ENCODE measurements at regions not wholly inside any gene's neighbourhood (a gene's known extent, or its start where the extent isn't known, plus 50 kb on each side); places are given as distances from the start of the nearest gene placed in this dataset.
A peak's percentile ranks its signal among the peaks of the same experiment; 100 is the strongest.

DNA sequence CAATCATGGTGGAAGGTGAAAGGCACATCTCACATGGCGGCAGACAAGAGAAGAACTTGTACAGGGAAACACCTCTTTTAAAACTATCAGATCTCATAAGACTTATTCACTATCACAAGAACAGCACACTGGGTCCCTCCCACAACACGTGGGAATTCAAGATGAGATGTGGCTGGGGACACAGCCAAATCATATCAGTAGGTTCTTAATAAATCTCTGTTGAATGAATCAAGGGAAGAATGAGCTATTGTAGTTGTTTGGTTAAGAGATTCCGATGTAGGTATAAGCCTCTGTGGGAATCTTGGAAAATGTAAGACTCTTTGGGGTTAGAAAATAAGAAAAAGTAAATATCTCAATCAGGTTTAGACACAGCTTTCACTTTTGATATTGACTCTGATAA, 400.2 kb downstream of the KCNRG start:
- Histone ChIP-seq H3K4me1 (ENCODE audit: control insufficient read depth, insufficient read depth, low read length) (peaks cover 8% of the 10 kb centered on the region), H3K27me3 (ENCODE audit: control insufficient read depth in 1 of 2, insufficient read depth in 2 of 2, low read length in 2 of 2) (no peaks in the 10 kb centered on the region), H3K4me3 (ENCODE audit: low read length in 2 of 2) (no peak overlapping the region), H3K9me3 (ENCODE audit: control insufficient read depth in 2 of 2, low read length in 2 of 2) (no peaks in the 10 kb centered on the region), H3K36me3 (ENCODE audit: control insufficient read depth in 2 of 2, insufficient read depth in 2 of 2, low read length in 2 of 2) (no peaks in the 10 kb centered on the region), H3K27ac (ENCODE audit: low read length) (no peak overlapping the region), H3K9ac (ENCODE audit: low read length in 2 of 2) (no peak overlapping the region)

DNA sequence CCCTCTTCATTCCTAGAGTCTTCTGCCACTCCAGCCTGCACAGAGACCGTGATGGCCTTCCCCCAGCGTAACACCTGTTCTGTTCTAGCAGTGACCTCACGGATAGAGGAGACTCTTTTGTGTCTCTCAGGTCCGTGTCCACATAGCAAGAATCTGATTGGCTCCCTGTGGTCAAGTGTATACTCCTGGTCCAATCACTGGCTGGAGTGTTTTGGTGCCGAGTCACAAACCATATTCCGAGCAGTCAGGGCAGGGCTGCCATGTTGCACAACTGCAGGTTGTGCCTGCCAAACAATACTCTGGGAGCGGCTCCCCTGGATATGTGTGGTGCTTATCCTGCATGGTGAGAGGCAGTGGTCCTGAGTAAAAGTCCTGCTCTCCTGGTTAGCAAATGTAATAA, 402.4 kb downstream of the KCNRG start:
- peaks cover 19% of the 10 kb centered on the region for H3K4me1 ChIP-seq (ENCODE audit: control insufficient read depth, insufficient read depth, low read length)
- H3K36me3 ChIP-seq (ENCODE audit: control insufficient read depth in 2 of 2, insufficient read depth in 2 of 2, low read length in 2 of 2): no peaks in the 10 kb centered on the region
- no peak overlapping the region for H3K9ac ChIP-seq (ENCODE audit: low read length in 2 of 2)
- H3K9me3 ChIP-seq (ENCODE audit: control insufficient read depth in 2 of 2, low read length in 2 of 2): no peaks in the 10 kb centered on the region
- H3K27ac ChIP-seq (ENCODE audit: low read length): no peak overlapping the region
- H3K4me3 ChIP-seq (ENCODE audit: low read length in 2 of 2): no peak overlapping the region
- no peaks in the 10 kb centered on the region for H3K27me3 ChIP-seq (ENCODE audit: control insufficient read depth in 1 of 2, insufficient read depth in 2 of 2, low read length in 2 of 2)

DNA sequence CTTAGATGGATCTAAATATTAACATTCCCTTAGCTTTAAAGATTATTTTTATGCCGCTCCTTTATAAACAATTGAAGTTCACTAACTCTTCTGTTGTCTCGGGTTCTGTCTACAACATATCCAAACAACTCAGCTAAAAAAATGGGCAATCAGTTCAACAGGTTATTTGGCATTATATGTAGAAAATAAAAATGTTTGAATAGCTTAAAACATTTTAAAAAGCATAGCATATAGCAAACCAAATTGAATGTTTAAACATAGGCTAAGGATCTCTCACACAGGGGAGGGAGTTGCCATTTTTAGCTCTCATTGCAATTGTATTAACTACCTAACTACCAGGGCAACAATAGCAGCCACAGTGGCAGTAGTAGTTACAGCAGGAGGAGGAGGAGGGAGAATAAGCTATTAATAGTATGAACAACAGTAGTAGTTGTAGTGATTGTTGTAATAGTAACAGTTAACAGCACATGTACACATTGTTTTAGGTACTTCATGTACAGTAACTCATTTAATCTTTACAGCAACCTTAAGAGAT, 404.2 kb downstream of the KCNRG start:
- Histone ChIP-seq H3K4me1 (ENCODE audit: control insufficient read depth, insufficient read depth, low read length) (peaks cover 20% of the 10 kb centered on the region), H3K9ac (ENCODE audit: low read length in 2 of 2) (no peak overlapping the region), H3K36me3 (ENCODE audit: control insufficient read depth in 2 of 2, insufficient read depth in 2 of 2, low read length in 2 of 2) (no peaks in the 10 kb centered on the region), H3K4me3 (ENCODE audit: low read length in 2 of 2) (no peak overlapping the region), H3K27ac (ENCODE audit: low read length) (no peak overlapping the region), H3K27me3 (ENCODE audit: control insufficient read depth in 1 of 2, insufficient read depth in 2 of 2, low read length in 2 of 2) (no peaks in the 10 kb centered on the region), H3K9me3 (ENCODE audit: control insufficient read depth in 2 of 2, low read length in 2 of 2) (no peaks in the 10 kb centered on the region)

DNA sequence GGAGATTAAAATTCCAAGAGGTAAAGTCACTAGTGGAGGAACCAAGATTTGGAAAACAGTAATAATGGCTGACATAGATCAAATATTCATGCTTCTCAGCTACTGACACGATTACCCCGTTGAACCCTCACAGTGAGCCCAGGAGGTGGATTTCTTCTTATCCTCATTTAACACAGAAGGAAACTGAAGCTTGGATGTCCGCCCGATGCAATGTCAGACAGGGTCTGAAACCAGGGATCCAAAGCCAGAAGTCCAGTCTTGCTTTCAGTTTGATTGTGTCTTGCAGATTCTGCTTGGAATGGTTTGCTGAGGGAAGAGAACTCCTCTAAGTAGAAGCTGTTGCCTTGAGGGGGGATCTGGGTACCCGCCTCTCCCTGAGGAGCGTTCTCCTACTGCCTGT, 404.7 kb downstream of the KCNRG start:
- Histone ChIP-seq H3K4me1 (ENCODE audit: control insufficient read depth, insufficient read depth, low read length) (peaks cover 20% of the 10 kb centered on the region), H3K4me3 (ENCODE audit: low read length in 2 of 2) (peak overlapping the region; percentile 36 to 59), H3K9me3 (ENCODE audit: control insufficient read depth in 2 of 2, low read length in 2 of 2) (no peaks in the 10 kb centered on the region), H3K9ac (ENCODE audit: low read length in 2 of 2) (no peak overlapping the region), H3K36me3 (ENCODE audit: control insufficient read depth in 2 of 2, insufficient read depth in 2 of 2, low read length in 2 of 2) (no peaks in the 10 kb centered on the region), H3K27me3 (ENCODE audit: control insufficient read depth in 1 of 2, insufficient read depth in 2 of 2, low read length in 2 of 2) (no peaks in the 10 kb centered on the region), H3K27ac (ENCODE audit: low read length) (peak overlapping the region; percentile 26)

DNA sequence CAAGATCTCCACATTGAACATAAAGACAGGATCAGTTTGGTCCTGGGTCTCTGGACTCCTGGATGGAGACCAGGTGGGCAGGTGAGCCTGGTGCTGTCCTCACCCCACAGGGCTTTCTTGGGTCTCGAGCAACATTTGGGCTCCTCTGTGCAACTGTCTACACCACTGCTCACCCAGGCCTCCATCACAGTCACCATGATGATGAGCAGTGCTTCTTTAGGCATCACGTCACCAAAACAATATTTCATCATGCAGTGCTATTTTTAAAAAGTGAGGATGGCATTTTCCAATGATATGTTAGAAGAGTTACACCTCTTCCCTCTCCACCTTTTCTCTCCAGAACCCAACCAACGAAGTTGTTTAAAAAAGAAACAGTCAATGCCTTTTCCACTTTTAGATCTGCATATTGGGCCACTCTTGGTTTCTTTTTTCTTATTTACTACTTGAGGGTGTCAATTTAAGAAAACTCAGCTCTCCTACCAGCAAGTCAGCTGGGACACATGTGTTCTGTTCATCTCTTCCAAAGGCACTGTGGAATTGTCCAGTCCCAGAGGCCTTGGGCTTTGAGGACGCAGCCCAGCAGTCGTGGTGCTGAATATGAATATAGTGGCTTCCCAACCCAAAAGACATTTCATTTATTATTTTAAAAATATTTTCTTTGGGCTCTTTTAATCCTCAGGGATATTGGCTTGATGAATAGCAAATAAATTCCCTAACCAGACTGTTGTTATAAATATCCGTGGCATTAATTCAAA, 405.7 kb downstream of the KCNRG start:
- Histone ChIP-seq H3K4me3 (ENCODE audit: low read length in 2 of 2) (no peak overlapping the region), H3K36me3 (ENCODE audit: control insufficient read depth in 2 of 2, insufficient read depth in 2 of 2, low read length in 2 of 2) (no peaks in the 10 kb centered on the region), H3K27ac (ENCODE audit: low read length) (no peak overlapping the region), H3K9ac (ENCODE audit: low read length in 2 of 2) (no peak overlapping the region), H3K4me1 (ENCODE audit: control insufficient read depth, insufficient read depth, low read length) (peaks cover 20% of the 10 kb centered on the region), H3K27me3 (ENCODE audit: control insufficient read depth in 1 of 2, insufficient read depth in 2 of 2, low read length in 2 of 2) (no peaks in the 10 kb centered on the region), H3K9me3 (ENCODE audit: control insufficient read depth in 2 of 2, low read length in 2 of 2) (no peaks in the 10 kb centered on the region)

DNA sequence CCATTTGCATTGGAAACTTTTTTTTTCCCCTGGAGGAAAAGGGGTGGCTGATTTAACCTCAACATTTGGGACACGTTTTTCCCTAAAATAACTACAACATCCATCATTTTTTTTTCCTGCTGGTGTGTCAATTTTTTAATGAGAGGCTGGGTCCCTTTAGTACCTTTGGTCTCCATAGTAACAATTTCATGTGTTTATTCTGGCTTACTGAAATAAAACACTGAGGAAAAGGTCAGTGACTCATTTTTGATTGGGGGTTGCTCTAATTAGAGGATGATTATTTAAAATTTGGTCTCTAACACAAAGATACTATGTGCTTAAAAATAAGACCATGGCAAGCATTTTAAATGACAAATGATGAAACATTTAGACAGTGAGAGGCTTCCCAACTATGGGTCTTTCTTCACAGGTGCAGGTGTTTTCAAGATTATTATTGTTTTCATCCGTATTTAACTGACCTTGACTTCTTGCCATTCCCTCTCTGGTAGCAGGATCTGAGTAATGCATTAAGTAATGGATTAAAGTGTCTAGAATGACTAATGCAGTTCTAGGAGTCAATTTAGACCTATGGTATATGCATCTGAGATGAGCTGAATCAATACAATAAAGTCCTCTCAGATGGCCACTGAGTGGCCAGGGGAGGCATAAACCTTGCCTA, 406.4 kb downstream of the KCNRG start:
- H3K27me3 ChIP-seq (ENCODE audit: control insufficient read depth in 1 of 2, insufficient read depth in 2 of 2, low read length in 2 of 2): no peaks in the 10 kb centered on the region
- H3K4me1 ChIP-seq (ENCODE audit: control insufficient read depth, insufficient read depth, low read length): peaks cover 20% of the 10 kb centered on the region
- H3K9me3 ChIP-seq (ENCODE audit: control insufficient read depth in 2 of 2, low read length in 2 of 2): no peaks in the 10 kb centered on the region
- no peaks in the 10 kb centered on the region for H3K36me3 ChIP-seq (ENCODE audit: control insufficient read depth in 2 of 2, insufficient read depth in 2 of 2, low read length in 2 of 2)
- no peak overlapping the region for H3K27ac ChIP-seq (ENCODE audit: low read length)
- H3K4me3 ChIP-seq (ENCODE audit: low read length in 2 of 2): no peak overlapping the region
- H3K9ac ChIP-seq (ENCODE audit: low read length in 2 of 2): no peak overlapping the region

DNA sequence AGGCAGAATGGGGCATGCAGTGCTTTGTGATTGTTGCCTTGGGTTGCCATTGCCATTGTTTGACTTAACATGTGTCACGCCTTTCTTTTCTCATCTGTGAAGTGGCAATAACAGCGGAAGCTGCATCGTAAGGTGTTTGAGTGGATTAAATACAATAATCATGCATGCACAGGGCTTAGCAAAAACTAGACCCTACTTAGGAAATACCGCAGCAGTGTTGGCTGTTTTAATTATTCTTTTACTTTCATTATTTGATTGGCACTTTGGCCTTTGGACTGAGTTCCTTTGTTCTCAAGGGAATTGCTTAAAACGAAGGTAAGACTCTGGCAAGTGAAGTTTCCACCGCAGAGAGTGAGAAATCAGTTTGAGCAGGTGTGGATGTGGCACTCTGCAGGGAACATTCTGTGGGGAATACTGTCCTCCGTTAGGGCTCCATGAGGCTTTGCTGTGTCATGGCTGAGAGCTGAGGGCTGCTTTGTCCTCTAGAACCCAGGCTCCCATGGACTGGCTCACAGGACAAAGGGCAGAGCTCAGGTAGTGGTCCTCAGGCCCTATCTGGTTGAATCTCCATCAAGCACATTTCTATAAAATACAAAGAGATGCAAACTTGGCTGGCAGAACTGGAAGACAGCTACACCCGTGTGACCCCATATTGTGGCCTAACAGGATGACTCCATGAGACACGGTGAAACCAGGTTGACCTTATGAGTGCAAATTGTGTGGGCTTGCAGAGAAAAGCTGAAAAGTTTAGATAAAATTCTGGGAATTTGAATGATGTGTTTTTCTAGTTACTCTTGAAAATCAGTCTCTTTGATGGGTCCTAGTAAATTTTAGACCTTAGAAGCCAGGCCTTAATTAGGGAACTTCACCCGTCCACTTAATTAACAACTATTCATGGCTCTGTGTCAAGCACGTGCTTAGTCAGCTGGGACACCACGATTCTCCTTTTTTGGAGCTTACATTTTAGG, 407.2 kb downstream of the KCNRG start:
- Histone ChIP-seq H3K9ac (ENCODE audit: low read length in 2 of 2) (no peak overlapping the region), H3K4me3 (ENCODE audit: low read length in 2 of 2) (no peak overlapping the region), H3K9me3 (ENCODE audit: control insufficient read depth in 2 of 2, low read length in 2 of 2) (no peaks in the 10 kb centered on the region), H3K36me3 (ENCODE audit: control insufficient read depth in 2 of 2, insufficient read depth in 2 of 2, low read length in 2 of 2) (no peaks in the 10 kb centered on the region), H3K27me3 (ENCODE audit: control insufficient read depth in 1 of 2, insufficient read depth in 2 of 2, low read length in 2 of 2) (no peaks in the 10 kb centered on the region), H3K27ac (ENCODE audit: low read length) (no peak overlapping the region), H3K4me1 (ENCODE audit: control insufficient read depth, insufficient read depth, low read length) (peaks cover 20% of the 10 kb centered on the region)

DNA sequence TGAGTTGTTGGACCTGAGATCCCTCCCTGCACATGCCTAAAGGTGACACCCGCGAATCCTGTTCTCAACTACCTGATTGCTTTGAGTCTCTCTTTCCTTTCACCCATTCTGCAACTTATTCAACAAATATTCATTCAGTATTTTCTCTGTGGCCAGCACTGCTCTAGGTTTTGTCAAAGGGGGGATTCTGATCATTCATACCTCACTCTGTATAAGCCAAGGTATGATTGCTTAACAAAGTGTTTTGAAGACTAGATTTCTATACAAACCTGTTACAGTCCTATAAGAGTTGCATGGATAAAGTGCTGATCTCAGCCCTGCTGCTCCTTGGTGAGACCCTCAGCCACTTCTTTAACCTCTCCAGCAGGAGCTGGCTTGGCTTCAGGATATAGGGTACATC, 409.7 kb downstream of the KCNRG start:
- Histone ChIP-seq H3K9me3 (ENCODE audit: control insufficient read depth in 2 of 2, low read length in 2 of 2) (no peaks in the 10 kb centered on the region), H3K27ac (ENCODE audit: low read length) (no peak overlapping the region), H3K36me3 (ENCODE audit: control insufficient read depth in 2 of 2, insufficient read depth in 2 of 2, low read length in 2 of 2) (no peaks in the 10 kb centered on the region), H3K27me3 (ENCODE audit: control insufficient read depth in 1 of 2, insufficient read depth in 2 of 2, low read length in 2 of 2) (no peaks in the 10 kb centered on the region), H3K4me1 (ENCODE audit: control insufficient read depth, insufficient read depth, low read length) (peaks cover 17% of the 10 kb centered on the region), H3K9ac (ENCODE audit: low read length in 2 of 2) (no peak overlapping the region), H3K4me3 (ENCODE audit: low read length in 2 of 2) (no peak overlapping the region)

DNA sequence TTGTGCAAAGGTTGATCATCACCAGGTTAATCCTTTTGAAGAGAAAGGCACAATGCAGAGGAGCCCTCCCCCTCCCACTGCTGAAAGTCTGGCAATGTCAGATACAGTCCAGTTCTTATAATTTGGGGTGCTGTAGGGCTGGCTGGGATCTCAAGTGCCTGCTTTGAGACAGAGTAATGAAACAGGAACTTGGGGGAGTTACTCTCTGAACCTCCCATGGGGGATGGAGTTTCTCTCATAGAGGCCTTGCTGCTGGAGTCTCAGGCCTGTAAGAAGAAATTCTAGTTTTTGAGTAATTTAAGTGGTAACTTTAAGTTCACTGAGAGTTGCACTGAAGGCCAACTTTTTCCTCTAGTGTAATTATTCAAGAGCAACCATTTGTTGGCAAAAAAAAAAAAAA, 410.5 kb downstream of the KCNRG start:
- no peak overlapping the region for H3K27ac ChIP-seq (ENCODE audit: low read length)
- H3K27me3 ChIP-seq (ENCODE audit: control insufficient read depth in 1 of 2, insufficient read depth in 2 of 2, low read length in 2 of 2): no peaks in the 10 kb centered on the region
- no peak overlapping the region for H3K9ac ChIP-seq (ENCODE audit: low read length in 2 of 2)
- H3K9me3 ChIP-seq (ENCODE audit: control insufficient read depth in 2 of 2, low read length in 2 of 2): no peaks in the 10 kb centered on the region
- H3K36me3 ChIP-seq (ENCODE audit: control insufficient read depth in 2 of 2, insufficient read depth in 2 of 2, low read length in 2 of 2): no peaks in the 10 kb centered on the region
- no peak overlapping the region for H3K4me3 ChIP-seq (ENCODE audit: low read length in 2 of 2)
- peaks cover 15% of the 10 kb centered on the region for H3K4me1 ChIP-seq (ENCODE audit: control insufficient read depth, insufficient read depth, low read length)

DNA sequence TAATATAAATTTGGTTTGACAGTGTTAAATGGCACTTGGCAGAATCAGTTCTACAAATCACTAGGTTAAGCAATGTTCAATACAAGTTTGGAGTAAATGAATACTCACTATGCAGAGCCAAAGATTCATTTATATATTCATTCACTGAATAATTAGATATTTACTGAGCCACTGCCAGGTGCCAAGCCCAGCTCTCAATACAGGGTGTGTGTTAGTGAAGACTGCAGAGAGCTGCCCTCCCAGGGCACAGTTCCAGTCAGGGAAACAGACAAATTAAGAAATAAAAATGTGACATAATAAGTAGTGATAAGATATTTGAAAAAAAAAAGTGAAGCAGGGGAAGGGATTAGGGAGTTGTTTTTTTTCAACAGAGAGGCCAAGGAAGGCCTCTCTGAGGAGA, 411.7 kb downstream of the KCNRG start:
- H3K4me3 ChIP-seq (ENCODE audit: low read length in 2 of 2): no peak overlapping the region
- H3K4me1 ChIP-seq (ENCODE audit: control insufficient read depth, insufficient read depth, low read length): peaks cover 6% of the 10 kb centered on the region
- H3K27me3 ChIP-seq (ENCODE audit: control insufficient read depth in 1 of 2, insufficient read depth in 2 of 2, low read length in 2 of 2): no peaks in the 10 kb centered on the region
- H3K27ac ChIP-seq (ENCODE audit: low read length): no peak overlapping the region
- H3K9ac ChIP-seq (ENCODE audit: low read length in 2 of 2): no peak overlapping the region
- no peaks in the 10 kb centered on the region for H3K36me3 ChIP-seq (ENCODE audit: control insufficient read depth in 2 of 2, insufficient read depth in 2 of 2, low read length in 2 of 2)
- H3K9me3 ChIP-seq (ENCODE audit: control insufficient read depth in 2 of 2, low read length in 2 of 2): no peaks in the 10 kb centered on the region
